ENCODE measurements at regions not wholly inside any gene's neighbourhood (a gene's known extent, or its start where the extent isn't known, plus 50 kb on each side); places are given as distances from the start of the nearest gene placed in this dataset.

DNA sequence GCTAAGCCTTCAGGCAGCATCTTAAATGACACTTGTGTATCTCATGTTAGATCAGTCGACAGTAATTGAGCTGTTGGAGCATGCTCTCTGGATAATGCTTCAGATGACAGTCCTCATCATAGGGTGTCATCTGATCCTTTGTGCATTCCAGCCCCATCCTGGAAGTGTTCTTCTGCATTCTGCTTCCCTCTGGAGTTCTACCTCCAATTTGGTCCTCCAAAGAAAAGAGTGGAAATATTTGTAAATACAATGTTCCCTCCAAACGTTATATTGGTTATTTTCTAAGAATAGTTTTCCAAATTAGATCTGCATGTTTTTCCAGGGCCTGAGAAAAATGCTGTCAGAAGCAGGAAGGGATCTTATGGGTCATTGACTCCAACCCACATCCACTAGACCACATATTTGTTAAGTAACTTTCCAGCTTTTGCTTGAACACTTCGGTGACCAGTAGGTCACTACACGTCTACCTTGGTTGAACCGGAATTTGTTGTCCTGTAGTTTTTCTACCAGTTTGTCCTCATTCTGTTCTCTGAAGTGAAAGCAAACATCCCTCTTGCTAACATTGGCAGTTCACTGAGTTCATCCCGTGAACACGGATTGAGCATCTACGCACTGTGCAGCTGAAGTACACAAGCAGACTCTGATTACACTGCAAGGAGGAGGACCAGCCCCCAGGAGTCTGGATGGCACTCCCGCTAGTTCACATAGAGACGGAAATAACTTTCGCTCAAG lies 136.0 kb downstream of the TLR5 start:
- H2AFZ ChIP-seq (ENCODE audit: low read depth), result no peak overlapping the region
- POLR2A ChIA-PET, result no interaction called here
- CTCF ChIA-PET, result interaction anchor here (1.6 kb wide), 1 partner anchor 83 kb away, joined by 3 read pairs; no protein-coding TSS in a partner anchor
- WGBS (ENCODE audit: low lambda C conversion rate), result 77% methylated on average over 11 of the region's 11 CpGs
- no peak overlapping the region for H3K9ac ChIP-seq
- no peaks in the 10 kb centered on the region for H3K79me2 ChIP-seq (ENCODE audit: insufficient read depth)
- peaks cover 0 to 6% of the 10 kb centered on the region in 2 experiments; a peak in 2 of 4 replicates for H3K4me1 ChIP-seq (ENCODE audit: control insufficient read depth in 1 of 2, insufficient read depth in 2 of 2, low read depth in 1 of 2, low read length in 1 of 2)
- no peaks in the 10 kb centered on the region for H4K20me1 ChIP-seq (ENCODE audit: insufficient read depth)
- H3K27ac ChIP-seq (ENCODE audit: low read depth in 2 of 2, low read length in 1 of 2), result no peak overlapping the region
- H3K9me2 ChIP-seq, result no peaks in the 10 kb centered on the region
- no peaks in the 10 kb centered on the region for H3K27me3 ChIP-seq (ENCODE audit: insufficient read depth)
- H3F3A ChIP-seq (replicated peaks; ENCODE audit: insufficient read depth), result no peaks in the 10 kb centered on the region
- no peak for TF ChIP-seq CHD2 (IDR thresholded peaks at IDR 0.05; ENCODE audit: low read length, partially characterized antibody)
- TF ChIP-seq GABPA (IDR thresholded peaks at IDR 0.05; ENCODE audit: low read depth), result peak; percentile 34; the same call in 1 of the 2 replicates
- H3K4me2 ChIP-seq, result no peak overlapping the region
- no peak for DNase-seq
- H3K36me3 ChIP-seq (replicated peaks in 1 of 2; ENCODE audit: control insufficient read depth in 1 of 2, insufficient read depth in 2 of 2, low read length in 1 of 2), result peaks cover 0 to 32% of the 10 kb centered on the region in 2 experiments
- no peaks in the 10 kb centered on the region for H3K9me3 ChIP-seq
- H3K4me3 ChIP-seq (ENCODE audit: low read depth in 2 of 2, low read length in 1 of 2), result no peak overlapping the region

DNA sequence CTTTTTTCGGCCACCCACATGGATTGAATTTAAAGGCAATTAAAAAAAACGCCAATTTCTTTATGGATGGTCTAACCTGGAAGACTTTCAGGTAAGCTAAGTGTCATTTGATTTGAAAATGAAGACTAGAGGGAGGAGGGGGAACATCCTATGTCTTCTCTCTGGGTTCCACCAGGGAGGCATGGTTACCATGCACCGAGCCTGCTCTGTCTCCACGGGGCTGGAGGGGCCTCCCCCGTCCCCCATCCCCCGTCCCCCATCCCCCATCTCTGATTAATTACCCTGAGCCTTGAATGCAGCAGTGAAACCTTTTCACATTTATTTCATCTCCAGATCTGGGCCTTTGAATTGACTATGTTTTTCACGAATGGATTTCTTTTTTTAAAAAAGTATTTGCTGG lies 135.1 kb downstream of the TLR5 start:
- Histone ChIP-seq H3K9me3 (no peaks in the 10 kb centered on the region), H2AFZ (ENCODE audit: low read depth) (no peak overlapping the region), H3K4me2 (no peak overlapping the region), H3K4me1 (ENCODE audit: control insufficient read depth in 1 of 2, insufficient read depth in 2 of 2, low read depth in 1 of 2, low read length in 1 of 2) (peaks cover 0 to 6% of the 10 kb centered on the region in 2 experiments; a peak in 2 of 4 replicates), H4K20me1 (ENCODE audit: insufficient read depth) (no peaks in the 10 kb centered on the region), H3K9me2 (no peaks in the 10 kb centered on the region), H3K27me3 (ENCODE audit: insufficient read depth) (no peaks in the 10 kb centered on the region), H3K36me3 (replicated peaks in 1 of 2; ENCODE audit: control insufficient read depth in 1 of 2, insufficient read depth in 2 of 2, low read length in 1 of 2) (peaks cover 0 to 25% of the 10 kb centered on the region in 2 experiments), H3K9ac (no peak overlapping the region), H3K4me3 (ENCODE audit: low read depth in 2 of 2, low read length in 1 of 2) (no peak overlapping the region), H3F3A (replicated peaks; ENCODE audit: insufficient read depth) (no peaks in the 10 kb centered on the region), H3K79me2 (ENCODE audit: insufficient read depth) (no peaks in the 10 kb centered on the region), H3K27ac (ENCODE audit: low read depth in 2 of 2, low read length in 1 of 2) (peak overlapping the region in 1 of 2 experiments; percentile 12; a peak in 2 of 4 replicates)
- DNase-seq, result no peak
- ChIA-PET CTCF (interaction anchor here (1.6 kb wide), 1 partner anchor 82 kb away, joined by 3 read pairs; no protein-coding TSS in a partner anchor), POLR2A (no interaction called here)
- TF ChIP-seq, protein P1, sequence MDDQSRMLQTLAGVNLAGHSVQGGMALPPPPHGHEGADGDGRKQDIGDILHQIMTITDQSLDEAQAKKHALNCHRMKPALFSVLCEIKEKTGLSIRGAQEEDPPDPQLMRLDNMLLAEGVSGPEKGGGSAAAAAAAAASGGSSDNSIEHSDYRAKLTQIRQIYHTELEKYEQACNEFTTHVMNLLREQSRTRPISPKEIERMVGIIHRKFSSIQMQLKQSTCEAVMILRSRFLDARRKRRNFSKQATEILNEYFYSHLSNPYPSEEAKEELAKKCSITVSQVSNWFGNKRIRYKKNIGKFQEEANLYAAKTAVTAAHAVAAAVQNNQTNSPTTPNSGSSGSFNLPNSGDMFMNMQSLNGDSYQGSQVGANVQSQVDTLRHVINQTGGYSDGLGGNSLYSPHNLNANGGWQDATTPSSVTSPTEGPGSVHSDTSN (IDR thresholded peaks at IDR 0.05), result no peak
- TF ChIP-seq JUND (IDR thresholded peaks at IDR 0.05) (no peak), RFX5 (IDR thresholded peaks at IDR 0.05; ENCODE audit: low read length) (no peak), FOXJ3 (CRISPR knock-in tag; IDR thresholded peaks at IDR 0.05) (no peak), TAF1 (IDR thresholded peaks at IDR 0.05; ENCODE audit: borderline replicate concordance, low read depth, low read length) (no peak)
- TF ChIP-seq, protein P2, sequence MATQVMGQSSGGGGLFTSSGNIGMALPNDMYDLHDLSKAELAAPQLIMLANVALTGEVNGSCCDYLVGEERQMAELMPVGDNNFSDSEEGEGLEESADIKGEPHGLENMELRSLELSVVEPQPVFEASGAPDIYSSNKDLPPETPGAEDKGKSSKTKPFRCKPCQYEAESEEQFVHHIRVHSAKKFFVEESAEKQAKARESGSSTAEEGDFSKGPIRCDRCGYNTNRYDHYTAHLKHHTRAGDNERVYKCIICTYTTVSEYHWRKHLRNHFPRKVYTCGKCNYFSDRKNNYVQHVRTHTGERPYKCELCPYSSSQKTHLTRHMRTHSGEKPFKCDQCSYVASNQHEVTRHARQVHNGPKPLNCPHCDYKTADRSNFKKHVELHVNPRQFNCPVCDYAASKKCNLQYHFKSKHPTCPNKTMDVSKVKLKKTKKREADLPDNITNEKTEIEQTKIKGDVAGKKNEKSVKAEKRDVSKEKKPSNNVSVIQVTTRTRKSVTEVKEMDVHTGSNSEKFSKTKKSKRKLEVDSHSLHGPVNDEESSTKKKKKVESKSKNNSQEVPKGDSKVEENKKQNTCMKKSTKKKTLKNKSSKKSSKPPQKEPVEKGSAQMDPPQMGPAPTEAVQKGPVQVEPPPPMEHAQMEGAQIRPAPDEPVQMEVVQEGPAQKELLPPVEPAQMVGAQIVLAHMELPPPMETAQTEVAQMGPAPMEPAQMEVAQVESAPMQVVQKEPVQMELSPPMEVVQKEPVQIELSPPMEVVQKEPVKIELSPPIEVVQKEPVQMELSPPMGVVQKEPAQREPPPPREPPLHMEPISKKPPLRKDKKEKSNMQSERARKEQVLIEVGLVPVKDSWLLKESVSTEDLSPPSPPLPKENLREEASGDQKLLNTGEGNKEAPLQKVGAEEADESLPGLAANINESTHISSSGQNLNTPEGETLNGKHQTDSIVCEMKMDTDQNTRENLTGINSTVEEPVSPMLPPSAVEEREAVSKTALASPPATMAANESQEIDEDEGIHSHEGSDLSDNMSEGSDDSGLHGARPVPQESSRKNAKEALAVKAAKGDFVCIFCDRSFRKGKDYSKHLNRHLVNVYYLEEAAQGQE (IDR thresholded peaks at IDR 0.05; ENCODE audit: low read depth, low read length), result no peak
- TF ChIP-seq, protein P3, sequence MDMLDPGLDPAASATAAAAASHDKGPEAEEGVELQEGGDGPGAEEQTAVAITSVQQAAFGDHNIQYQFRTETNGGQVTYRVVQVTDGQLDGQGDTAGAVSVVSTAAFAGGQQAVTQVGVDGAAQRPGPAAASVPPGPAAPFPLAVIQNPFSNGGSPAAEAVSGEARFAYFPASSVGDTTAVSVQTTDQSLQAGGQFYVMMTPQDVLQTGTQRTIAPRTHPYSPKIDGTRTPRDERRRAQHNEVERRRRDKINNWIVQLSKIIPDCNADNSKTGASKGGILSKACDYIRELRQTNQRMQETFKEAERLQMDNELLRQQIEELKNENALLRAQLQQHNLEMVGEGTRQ (IDR thresholded peaks at IDR 0.05; ENCODE audit: borderline replicate concordance, low read depth, low read length), result no peak
- 78% methylated on average over 7 of the region's 7 CpGs for WGBS (ENCODE audit: low lambda C conversion rate)
